ENCODE measurements at regions not wholly inside any gene's neighbourhood (a gene's known extent, or its start where the extent isn't known, plus 50 kb on each side); places are given as distances from the start of the nearest gene placed in this dataset.

DNA sequence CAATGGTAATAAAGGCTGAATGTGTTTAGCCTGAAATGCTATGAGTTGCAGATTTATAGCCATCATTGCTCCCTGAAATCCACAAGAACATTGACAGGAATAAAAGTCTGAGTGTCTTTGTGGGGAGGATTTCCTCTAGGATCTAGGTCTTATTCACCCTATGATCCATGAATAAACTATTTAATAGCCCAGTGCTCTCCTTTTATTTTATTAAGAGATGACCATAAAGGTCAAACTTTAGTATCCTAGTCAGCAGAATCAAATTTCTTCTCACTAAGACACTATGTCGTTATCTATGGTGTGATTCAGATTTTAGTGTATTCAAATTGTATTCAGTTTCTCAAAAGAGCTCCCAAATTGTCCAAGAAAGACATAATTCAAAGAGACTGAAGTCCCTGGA is 67.8 kb upstream of the AKR1E2 start:
- TF ChIP-seq POLR2A (conservative IDR thresholded peaks at IDR 0.05) = no peak
- no peak for TF ChIP-seq CTBP1 (IDR thresholded peaks at IDR 0.05; ENCODE audit: borderline replicate concordance)
- TF ChIP-seq TAF7 (tag; IDR thresholded peaks at IDR 0.05) = no peak
- TF ChIP-seq ZNF766 (CRISPR knock-in tag; conservative IDR thresholded peaks at IDR 0.05) = no peak

Data from K562 (cell line).